ENCODE measurements at regions not wholly inside any gene's neighbourhood (a gene's known extent, or its start where the extent isn't known, plus 50 kb on each side); places are given as distances from the start of the nearest gene placed in this dataset.

DNA sequence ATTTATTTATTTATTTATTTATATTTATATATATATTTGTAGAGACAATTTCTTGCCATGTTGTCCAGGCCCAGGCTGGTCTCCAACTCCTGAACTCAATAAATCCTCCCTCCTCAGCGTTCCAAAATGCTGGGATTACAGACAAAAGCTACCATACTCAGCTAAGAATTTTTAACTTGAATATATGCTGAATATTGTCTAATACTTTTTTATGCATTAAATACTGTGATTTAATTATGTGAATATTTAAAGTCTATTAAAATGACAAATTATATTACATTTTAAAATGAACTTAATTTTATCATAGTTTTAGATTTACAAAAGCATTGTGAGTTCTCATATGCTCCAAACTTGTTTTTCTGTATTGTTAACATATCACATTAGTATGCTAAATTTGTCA lies 1022.4 kb downstream of the GRIK2 start:
- Histone ChIP-seq H3K27me3 (replicated peaks in 1 of 2; ENCODE audit: control insufficient read depth in 2 of 2, insufficient read depth in 2 of 2, low read length in 1 of 2) (no peaks in the 10 kb centered on the region), H2AFZ (ENCODE audit: control insufficient read depth, low read depth, low read length) (no peak overlapping the region), H3K4me2 (ENCODE audit: control insufficient read depth, insufficient read depth) (no peak overlapping the region), H3K4me3 (no peak overlapping the region), H3K9me3 (replicated peaks; ENCODE audit: control insufficient read depth, insufficient read depth, low read length) (no peaks in the 10 kb centered on the region), H3K79me2 (ENCODE audit: control insufficient read depth, insufficient read depth, low read length) (no peaks in the 10 kb centered on the region), H3K4me1 (ENCODE audit: control insufficient read depth, insufficient read depth, low read length) (no peaks in the 10 kb centered on the region), H3K27ac (ENCODE audit: control insufficient read depth, insufficient read depth) (no peak overlapping the region), H3K36me3 (ENCODE audit: control insufficient read depth in 2 of 2, insufficient read depth in 2 of 2, low read length in 1 of 2) (no peaks in the 10 kb centered on the region), H4K20me1 (ENCODE audit: control insufficient read depth, insufficient read depth) (no peaks in the 10 kb centered on the region), H3K9ac (ENCODE audit: control insufficient read depth, insufficient read depth, low read length) (no peak overlapping the region)
- ChIA-PET RAD21 (ENCODE audit: unreplicated experiment) (no interaction called here), SMC1A (ENCODE audit: uncharacterized antibody, unreplicated experiment) (no interaction called here), CTCF (no interaction called here), POLR2A (no interaction called here)
- no peak for FAIRE-seq
- no TSS peak for BruUV-seq (replicated peaks)
- TF ChIP-seq, protein P1, sequence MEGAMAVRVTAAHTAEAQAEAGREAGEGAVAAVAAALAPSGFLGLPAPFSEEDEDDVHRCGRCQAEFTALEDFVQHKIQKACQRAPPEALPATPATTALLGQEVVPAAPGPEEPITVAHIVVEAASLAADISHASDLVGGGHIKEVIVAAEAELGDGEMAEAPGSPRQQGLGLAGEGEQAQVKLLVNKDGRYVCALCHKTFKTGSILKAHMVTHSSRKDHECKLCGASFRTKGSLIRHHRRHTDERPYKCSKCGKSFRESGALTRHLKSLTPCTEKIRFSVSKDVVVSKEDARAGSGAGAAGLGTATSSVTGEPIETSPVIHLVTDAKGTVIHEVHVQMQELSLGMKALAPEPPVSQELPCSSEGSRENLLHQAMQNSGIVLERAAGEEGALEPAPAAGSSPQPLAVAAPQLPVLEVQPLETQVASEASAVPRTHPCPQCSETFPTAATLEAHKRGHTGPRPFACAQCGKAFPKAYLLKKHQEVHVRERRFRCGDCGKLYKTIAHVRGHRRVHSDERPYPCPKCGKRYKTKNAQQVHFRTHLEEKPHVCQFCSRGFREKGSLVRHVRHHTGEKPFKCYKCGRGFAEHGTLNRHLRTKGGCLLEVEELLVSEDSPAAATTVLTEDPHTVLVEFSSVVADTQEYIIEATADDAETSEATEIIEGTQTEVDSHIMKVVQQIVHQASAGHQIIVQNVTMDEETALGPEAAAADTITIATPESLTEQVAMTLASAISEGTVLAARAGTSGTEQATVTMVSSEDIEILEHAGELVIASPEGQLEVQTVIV (IDR thresholded peaks at IDR 0.05; ENCODE audit: borderline replicate concordance, partially characterized antibody): no peak
- no peak for ATAC-seq
- intact Hi-C loops (cut with micrococcal nuclease; ENCODE audit: unreplicated experiment) (no loop called here), in situ Hi-C loops (cut with MboI) (no loop called here)
- 0% methylated on average over 1 of the region's 1 CpG for WGBS (ENCODE audit: insufficient coverage, insufficient replicate concordance, low lambda C conversion rate, missing lambda C conversion rate)
- DNase-seq (ENCODE audit: low read depth, low spot score): no peak

DNA sequence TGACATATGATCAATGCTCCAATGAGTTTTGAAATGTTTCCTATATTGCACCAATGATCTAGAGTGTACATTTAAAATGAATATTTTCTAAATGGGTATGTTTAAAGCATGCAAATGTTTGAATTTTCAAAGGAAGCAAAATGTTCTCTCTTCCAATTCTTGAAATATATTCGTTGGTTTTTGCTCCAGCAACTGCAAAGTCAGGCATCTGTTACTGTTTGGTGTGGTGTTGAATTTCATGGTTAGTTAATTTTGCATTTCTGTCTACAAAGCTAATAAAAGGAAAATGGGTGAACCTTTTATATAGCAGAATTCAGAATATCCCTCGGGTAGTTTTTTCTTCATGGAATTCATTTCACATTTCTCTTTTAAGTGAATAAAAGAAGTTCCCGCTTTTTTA lies 1018.3 kb downstream of the GRIK2 start:
- in situ Hi-C loops (cut with MboI) (no loop called here), intact Hi-C loops (cut with micrococcal nuclease; ENCODE audit: unreplicated experiment) (no loop called here)
- no peak for FAIRE-seq
- H3K9ac ChIP-seq (ENCODE audit: control insufficient read depth, insufficient read depth, low read length): no peak overlapping the region
- H3K79me2 ChIP-seq (ENCODE audit: control insufficient read depth, insufficient read depth, low read length): no peaks in the 10 kb centered on the region
- H3K27me3 ChIP-seq (replicated peaks in 1 of 2; ENCODE audit: control insufficient read depth in 2 of 2, insufficient read depth in 2 of 2, low read length in 1 of 2): no peaks in the 10 kb centered on the region
- BruUV-seq (replicated peaks): no TSS peak
- SMC1A ChIA-PET (ENCODE audit: uncharacterized antibody, unreplicated experiment): no interaction called here
- CTCF ChIA-PET: no interaction called here
- H2AFZ ChIP-seq (ENCODE audit: control insufficient read depth, low read depth, low read length): no peak overlapping the region
- 2% methylated on average over 3 of the region's 3 CpGs for WGBS (ENCODE audit: insufficient coverage, insufficient replicate concordance, low lambda C conversion rate, missing lambda C conversion rate)
- no peak overlapping the region for H3K4me3 ChIP-seq
- H3K27ac ChIP-seq (ENCODE audit: control insufficient read depth, insufficient read depth): no peak overlapping the region
- RAD21 ChIA-PET (ENCODE audit: unreplicated experiment): no interaction called here
- no peak for ATAC-seq
- POLR2A ChIA-PET: no interaction called here
- H3K36me3 ChIP-seq (ENCODE audit: control insufficient read depth in 2 of 2, insufficient read depth in 2 of 2, low read length in 1 of 2): no peaks in the 10 kb centered on the region
- no peaks in the 10 kb centered on the region for H3K4me1 ChIP-seq (ENCODE audit: control insufficient read depth, insufficient read depth, low read length)
- DNase-seq (ENCODE audit: low read depth, low spot score): no peak
- no peaks in the 10 kb centered on the region for H3K9me3 ChIP-seq (replicated peaks; ENCODE audit: control insufficient read depth, insufficient read depth, low read length)
- H3K4me2 ChIP-seq (ENCODE audit: control insufficient read depth, insufficient read depth): no peak overlapping the region
- H4K20me1 ChIP-seq (ENCODE audit: control insufficient read depth, insufficient read depth): no peaks in the 10 kb centered on the region
- no peak for TF ChIP-seq SMAD5 (IDR thresholded peaks at IDR 0.05; ENCODE audit: low read depth)
- TF ChIP-seq, protein P2, sequence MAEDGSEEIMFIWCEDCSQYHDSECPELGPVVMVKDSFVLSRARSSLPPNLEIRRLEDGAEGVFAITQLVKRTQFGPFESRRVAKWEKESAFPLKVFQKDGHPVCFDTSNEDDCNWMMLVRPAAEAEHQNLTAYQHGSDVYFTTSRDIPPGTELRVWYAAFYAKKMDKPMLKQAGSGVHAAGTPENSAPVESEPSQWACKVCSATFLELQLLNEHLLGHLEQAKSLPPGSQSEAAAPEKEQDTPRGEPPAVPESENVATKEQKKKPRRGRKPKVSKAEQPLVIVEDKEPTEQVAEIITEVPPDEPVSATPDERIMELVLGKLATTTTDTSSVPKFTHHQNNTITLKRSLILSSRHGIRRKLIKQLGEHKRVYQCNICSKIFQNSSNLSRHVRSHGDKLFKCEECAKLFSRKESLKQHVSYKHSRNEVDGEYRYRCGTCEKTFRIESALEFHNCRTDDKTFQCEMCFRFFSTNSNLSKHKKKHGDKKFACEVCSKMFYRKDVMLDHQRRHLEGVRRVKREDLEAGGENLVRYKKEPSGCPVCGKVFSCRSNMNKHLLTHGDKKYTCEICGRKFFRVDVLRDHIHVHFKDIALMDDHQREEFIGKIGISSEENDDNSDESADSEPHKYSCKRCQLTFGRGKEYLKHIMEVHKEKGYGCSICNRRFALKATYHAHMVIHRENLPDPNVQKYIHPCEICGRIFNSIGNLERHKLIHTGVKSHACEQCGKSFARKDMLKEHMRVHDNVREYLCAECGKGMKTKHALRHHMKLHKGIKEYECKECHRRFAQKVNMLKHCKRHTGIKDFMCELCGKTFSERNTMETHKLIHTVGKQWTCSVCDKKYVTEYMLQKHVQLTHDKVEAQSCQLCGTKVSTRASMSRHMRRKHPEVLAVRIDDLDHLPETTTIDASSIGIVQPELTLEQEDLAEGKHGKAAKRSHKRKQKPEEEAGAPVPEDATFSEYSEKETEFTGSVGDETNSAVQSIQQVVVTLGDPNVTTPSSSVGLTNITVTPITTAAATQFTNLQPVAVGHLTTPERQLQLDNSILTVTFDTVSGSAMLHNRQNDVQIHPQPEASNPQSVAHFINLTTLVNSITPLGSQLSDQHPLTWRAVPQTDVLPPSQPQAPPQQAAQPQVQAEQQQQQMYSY (CRISPR knock-in tag; IDR thresholded peaks at IDR 0.05): no peak
- TF ChIP-seq, protein P3, sequence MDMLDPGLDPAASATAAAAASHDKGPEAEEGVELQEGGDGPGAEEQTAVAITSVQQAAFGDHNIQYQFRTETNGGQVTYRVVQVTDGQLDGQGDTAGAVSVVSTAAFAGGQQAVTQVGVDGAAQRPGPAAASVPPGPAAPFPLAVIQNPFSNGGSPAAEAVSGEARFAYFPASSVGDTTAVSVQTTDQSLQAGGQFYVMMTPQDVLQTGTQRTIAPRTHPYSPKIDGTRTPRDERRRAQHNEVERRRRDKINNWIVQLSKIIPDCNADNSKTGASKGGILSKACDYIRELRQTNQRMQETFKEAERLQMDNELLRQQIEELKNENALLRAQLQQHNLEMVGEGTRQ (IDR thresholded peaks at IDR 0.05; ENCODE audit: borderline replicate concordance, low read depth, low read length): no peak
- no peak for TF ChIP-seq EZH2 (IDR thresholded peaks at IDR 0.05; ENCODE audit: borderline replicate concordance, control insufficient read depth, low read depth, low read length)
- TF ChIP-seq, protein P4, sequence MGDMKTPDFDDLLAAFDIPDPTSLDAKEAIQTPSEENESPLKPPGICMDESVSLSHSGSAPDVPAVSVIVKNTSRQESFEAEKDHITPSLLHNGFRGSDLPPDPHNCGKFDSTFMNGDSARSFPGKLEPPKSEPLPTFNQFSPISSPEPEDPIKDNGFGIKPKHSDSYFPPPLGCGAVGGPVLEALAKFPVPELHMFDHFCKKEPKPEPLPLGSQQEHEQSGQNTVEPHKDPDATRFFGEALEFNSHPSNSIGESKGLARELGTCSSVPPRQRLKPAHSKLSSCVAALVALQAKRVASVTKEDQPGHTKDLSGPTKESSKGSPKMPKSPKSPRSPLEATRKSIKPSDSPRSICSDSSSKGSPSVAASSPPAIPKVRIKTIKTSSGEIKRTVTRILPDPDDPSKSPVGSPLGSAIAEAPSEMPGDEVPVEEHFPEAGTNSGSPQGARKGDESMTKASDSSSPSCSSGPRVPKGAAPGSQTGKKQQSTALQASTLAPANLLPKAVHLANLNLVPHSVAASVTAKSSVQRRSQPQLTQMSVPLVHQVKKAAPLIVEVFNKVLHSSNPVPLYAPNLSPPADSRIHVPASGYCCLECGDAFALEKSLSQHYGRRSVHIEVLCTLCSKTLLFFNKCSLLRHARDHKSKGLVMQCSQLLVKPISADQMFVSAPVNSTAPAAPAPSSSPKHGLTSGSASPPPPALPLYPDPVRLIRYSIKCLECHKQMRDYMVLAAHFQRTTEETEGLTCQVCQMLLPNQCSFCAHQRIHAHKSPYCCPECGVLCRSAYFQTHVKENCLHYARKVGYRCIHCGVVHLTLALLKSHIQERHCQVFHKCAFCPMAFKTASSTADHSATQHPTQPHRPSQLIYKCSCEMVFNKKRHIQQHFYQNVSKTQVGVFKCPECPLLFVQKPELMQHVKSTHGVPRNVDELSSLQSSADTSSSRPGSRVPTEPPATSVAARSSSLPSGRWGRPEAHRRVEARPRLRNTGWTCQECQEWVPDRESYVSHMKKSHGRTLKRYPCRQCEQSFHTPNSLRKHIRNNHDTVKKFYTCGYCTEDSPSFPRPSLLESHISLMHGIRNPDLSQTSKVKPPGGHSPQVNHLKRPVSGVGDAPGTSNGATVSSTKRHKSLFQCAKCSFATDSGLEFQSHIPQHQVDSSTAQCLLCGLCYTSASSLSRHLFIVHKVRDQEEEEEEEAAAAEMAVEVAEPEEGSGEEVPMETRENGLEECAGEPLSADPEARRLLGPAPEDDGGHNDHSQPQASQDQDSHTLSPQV (IDR thresholded peaks at IDR 0.05): no peak
